ENCODE measurements at regions not wholly inside any gene's neighbourhood (a gene's known extent, or its start where the extent isn't known, plus 50 kb on each side); places are given as distances from the start of the nearest gene placed in this dataset.

GRCh38 chr18:41058351-41059125 lies 896.5 kb upstream of the PIK3C3 start (continued):
- no peak for TF ChIP-seq ZNF592 (IDR thresholded peaks at IDR 0.05)

GRCh38 chr18:41052625-41053024 lies 902.4 kb upstream of the PIK3C3 start:
- POLR2A ChIA-PET = no interaction called here
- no peak for TF ChIP-seq MEF2B (IDR thresholded peaks at IDR 0.05; ENCODE audit: partially characterized antibody, poor library complexity, severe bottlenecking)
- no peak for TF ChIP-seq CBX5 (IDR thresholded peaks at IDR 0.05; ENCODE audit: low read depth)
- TF ChIP-seq E4F1 (IDR thresholded peaks at IDR 0.05; ENCODE audit: borderline replicate concordance, partially characterized antibody) = no peak
- no peak for TF ChIP-seq TCF3 (IDR thresholded peaks at IDR 0.05; ENCODE audit: borderline replicate concordance, insufficient read depth, low read depth, low read length)
- TF ChIP-seq CTCF (IDR thresholded peaks at IDR 0.05 in 2 of 3, conservative IDR thresholded peaks at IDR 0.05 in 1 of 3; ENCODE audit: control insufficient read depth in 2 of 3, extremely low read depth in 1 of 3, insufficient read depth in 1 of 3, low read depth in 3 of 3, low read length in 3 of 3) = no peak
- TF ChIP-seq STAT3 (IDR thresholded peaks at IDR 0.05; ENCODE audit: low read depth, low read length) = no peak
- TF ChIP-seq ATF2 (IDR thresholded peaks at IDR 0.05; ENCODE audit: low read length) = no peak
- TF ChIP-seq TARDBP (IDR thresholded peaks at IDR 0.05; ENCODE audit: borderline replicate concordance) = no peak
- no peak for TF ChIP-seq EZH2 (IDR thresholded peaks at IDR 0.05; ENCODE audit: borderline replicate concordance, control insufficient read depth, low read depth, low read length)
- no peak for TF ChIP-seq ZNF274 (IDR thresholded peaks at IDR 0.05; ENCODE audit: insufficient read depth, insufficient read length)

More at GRCh38 chr18:41052625-41053024, 902.4 kb upstream of the PIK3C3 start:
- H3K4me2 ChIP-seq (ENCODE audit: control insufficient read depth, insufficient read depth) = no peak overlapping the region
- no peaks in the 10 kb centered on the region for H3K36me3 ChIP-seq (ENCODE audit: control insufficient read depth in 2 of 2, insufficient read depth in 2 of 2, low read length in 1 of 2)
- H3K79me2 ChIP-seq (ENCODE audit: control insufficient read depth, insufficient read depth, low read length) = no peaks in the 10 kb centered on the region
- BruUV-seq (replicated peaks) = no TSS peak
- H3K4me3 ChIP-seq = no peak overlapping the region
- H4K20me1 ChIP-seq (ENCODE audit: control insufficient read depth, insufficient read depth) = no peaks in the 10 kb centered on the region
- H3K27ac ChIP-seq (ENCODE audit: control insufficient read depth, insufficient read depth) = no peak overlapping the region
- RAD21 ChIA-PET (ENCODE audit: unreplicated experiment) = no interaction called here
- WGBS (ENCODE audit: insufficient coverage, insufficient replicate concordance, low lambda C conversion rate, missing lambda C conversion rate) = 28% methylated on average over 3 of the region's 3 CpGs
- intact Hi-C loops (cut with micrococcal nuclease; ENCODE audit: unreplicated experiment) = no loop called here
- in situ Hi-C loops (cut with MboI) = no loop called here
- SMC1A ChIA-PET (ENCODE audit: uncharacterized antibody, unreplicated experiment) = no interaction called here
- H3K4me1 ChIP-seq (ENCODE audit: control insufficient read depth, insufficient read depth, low read length) = no peaks in the 10 kb centered on the region
- FAIRE-seq (no peak), ATAC-seq (no peak), DNase-seq (ENCODE audit: low read depth, low spot score) (no peak)
- CTCF ChIA-PET = no interaction called here
- H3K27me3 ChIP-seq (replicated peaks in 1 of 2; ENCODE audit: control insufficient read depth in 2 of 2, insufficient read depth in 2 of 2, low read length in 1 of 2) = no peaks in the 10 kb centered on the region
- no peak overlapping the region for H3K9ac ChIP-seq (ENCODE audit: control insufficient read depth, insufficient read depth, low read length)
- H3K9me3 ChIP-seq (replicated peaks; ENCODE audit: control insufficient read depth, insufficient read depth, low read length) = no peaks in the 10 kb centered on the region; the same call in 2 of the 3 replicates
- H2AFZ ChIP-seq (ENCODE audit: control insufficient read depth, low read depth, low read length) = no peak overlapping the region

Measured in GM12878 (cell line).